Inferior parietal cortex (tissue), 1 donor: ENCODE measurements at regions not wholly inside any gene's neighbourhood (a gene's known extent, or its start where the extent isn't known, plus 50 kb on each side); places are given as distances from the start of the nearest gene placed in this dataset.
"Not testable (repeated sequence)": the region's sequence is repeated elsewhere in the genome, so short reads cannot be mapped to it uniquely, and the experiment has no call there.

Experiments
- DNase-seq: peaks from one replicate; pipeline ENCODE4 v3.0.0-alpha.2; 2016; ENCODE audit errors: extremely low spot score

DNA sequence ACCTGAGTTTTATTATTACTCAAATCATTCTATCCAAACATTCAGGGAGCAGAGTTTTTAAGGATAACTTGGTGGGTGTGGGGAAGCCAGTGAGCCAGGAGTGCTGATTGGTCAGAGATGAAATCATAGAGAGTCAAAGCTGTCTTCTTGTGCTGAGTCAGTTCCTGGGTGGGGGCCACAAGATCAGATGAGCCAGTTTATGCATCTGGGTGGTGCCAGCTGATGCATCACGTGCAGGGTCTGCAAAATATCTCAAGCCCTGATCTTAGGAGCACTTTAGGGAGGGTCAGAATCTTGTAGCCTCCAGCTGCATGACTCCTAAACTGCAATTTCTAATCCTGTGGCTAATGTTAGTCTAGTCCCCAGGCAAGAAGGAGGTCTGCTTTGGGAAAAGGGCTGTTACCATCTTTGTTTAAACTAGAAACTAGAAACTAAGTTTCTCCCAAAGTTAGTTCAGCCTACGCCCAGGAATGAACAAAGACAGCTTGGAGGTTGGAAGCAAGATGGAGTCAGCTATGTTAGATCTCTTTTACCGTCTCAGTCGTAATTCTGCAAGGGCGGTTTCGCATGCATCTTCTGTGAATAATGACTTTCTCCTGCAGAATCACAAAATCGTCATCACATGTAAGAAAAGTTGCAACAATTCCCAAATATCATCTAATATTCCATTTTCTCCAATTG lies 97.5 kb downstream of the ZNF664 start:
- not testable (repeated sequence) for DNase-seq

DNA sequence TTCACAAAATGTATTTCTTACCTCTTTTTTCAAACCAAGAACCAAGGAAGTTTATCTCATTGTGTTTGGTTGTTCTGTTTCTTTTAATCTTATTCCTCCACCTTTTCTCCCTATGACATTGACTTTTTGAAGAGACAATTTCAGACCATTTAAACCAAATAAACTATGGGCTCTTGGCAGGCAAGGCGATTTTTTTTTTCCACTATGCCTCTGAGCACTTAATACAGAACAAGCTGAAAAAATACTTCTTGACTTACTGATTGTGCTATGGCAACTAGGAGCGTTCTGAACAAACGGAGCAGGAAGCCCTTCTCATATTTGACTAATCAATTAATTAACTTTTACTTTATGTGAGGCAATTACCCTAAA lies 98.0 kb downstream of the ZNF664 start:
- no peak for DNase-seq

DNA sequence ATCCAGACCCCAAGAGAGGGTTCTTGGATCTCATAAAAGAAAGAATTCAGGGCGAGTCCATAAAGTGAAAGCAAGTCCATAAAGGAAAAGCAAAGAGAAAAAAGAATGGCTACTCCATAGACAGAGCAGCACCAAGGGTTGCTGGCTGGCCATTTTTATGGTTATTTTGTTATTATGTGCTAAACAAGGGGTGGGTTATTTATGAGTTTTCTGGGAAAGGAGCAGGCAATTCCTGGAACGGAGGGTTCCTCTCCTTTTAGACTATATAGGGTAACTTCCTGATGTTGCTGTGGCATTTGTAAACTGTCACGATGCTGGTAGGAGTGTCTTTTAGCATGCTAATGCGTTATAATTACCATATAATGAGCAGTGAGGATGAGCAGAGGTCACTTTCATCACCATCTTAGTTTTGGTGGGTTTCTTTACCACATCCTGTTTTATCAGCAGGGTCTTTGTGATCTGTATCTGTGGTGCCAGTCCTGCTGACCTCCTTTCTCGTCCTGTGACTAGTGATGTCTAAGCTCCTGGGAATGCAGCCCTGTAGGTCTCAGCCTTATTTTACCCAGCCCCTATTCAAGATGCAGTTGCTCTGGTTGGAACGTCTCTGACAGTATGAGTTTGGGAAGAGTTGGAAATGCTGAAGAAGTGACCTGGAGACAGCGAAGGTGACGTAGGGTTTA lies 100.5 kb downstream of the ZNF664 start:
- DNase-seq, result no peak

DNA sequence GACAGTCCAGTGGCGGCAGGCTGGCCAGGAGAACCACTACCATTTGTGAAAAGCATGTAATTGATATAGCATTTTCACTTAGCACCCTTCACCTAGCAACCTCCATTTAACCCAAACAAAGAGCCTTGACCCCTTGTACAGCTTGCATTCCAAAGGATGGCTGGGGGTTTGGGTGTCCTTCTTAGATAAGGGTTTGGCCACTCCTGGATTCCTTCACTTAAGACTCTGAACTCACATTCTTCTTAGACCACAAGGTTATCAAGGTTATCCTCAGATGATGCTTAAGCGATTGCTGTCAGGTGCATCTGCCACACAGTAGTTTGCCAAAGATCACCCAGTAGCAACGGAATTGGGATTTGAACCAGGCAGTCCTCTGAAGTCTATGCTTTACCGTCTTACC lies 102.8 kb downstream of the ZNF664 start:
- no peak for DNase-seq

DNA sequence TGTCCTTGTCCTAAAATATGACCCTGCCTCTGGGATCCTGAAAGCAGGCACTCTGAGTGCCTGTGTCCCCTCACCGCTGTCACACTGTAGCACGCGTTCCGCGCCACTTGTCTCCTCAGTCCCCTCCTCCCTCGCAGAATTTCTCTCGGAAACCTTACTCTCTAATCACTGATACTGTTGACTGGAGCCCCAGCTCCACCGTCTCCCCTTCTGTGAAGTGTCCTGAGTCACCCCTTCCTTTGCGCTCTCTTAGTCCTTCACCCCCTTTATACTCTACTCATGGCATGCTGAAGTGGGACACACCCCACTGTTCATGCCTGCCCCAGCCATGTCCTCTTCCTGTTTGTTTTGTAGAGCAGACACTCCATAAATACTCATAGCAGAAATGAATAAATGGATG lies 104.7 kb downstream of the ZNF664 start:
- no peak for DNase-seq

DNA sequence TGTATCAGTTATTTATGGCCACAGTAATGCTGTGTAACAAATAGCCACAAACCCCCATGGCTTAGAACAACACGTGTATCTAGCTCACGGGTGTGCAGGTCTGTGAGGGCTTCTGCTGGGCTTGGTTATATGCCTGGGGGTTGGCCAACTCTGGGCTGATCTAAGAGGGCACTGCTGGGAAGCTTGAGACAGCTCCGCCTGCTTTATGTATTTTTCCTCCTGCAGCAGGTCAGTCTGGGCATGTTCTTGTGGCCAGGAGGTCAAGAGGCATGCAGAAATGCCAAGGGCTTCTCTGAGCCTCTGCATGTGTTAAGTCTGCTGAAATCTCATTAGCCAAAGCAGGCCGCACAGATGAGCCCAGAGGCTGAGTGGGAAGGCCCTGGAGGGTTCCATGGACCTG lies 105.8 kb downstream of the ZNF664 start:
- no peak for DNase-seq

DNA sequence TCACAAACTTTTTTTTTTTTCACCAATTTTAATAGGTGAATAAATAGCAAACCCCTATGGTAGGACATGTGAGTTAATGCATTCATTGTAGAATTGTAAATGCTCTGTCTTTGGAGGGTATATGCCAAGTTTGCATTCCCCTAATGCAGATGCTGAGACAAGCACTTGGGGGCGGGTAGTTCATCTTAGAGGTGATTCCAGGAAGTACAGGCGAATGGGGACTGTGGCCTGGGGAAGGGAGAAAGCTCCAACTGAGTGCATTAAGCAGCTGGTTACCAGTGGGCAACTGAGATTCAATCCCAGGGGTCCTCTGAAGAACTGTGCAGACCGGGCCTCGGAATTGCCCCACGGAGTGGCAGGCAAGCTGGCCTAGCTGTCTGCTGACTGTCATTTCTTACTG lies 107.6 kb downstream of the ZNF664 start:
- no peak for DNase-seq

DNA sequence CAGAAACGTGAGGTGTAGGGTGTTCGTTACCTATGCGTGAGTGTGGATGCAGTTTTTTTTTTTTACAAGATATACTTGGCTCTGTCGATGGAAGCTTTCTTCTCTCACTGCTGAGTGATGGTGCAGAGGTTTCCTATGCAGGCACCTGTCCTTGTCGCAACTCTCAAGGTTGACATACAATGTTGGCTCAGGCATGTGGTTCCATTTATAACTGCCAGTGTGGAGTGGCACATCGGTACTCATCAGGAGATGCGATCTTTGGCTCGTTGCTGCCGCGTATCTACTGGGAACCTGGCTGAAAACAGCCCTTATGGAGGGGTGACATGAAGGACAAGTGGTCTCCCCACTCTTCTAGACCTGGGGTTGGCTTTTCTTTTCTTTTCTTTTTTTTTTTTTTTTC lies 109.0 kb downstream of the ZNF664 start:
- no peak for DNase-seq

DNA sequence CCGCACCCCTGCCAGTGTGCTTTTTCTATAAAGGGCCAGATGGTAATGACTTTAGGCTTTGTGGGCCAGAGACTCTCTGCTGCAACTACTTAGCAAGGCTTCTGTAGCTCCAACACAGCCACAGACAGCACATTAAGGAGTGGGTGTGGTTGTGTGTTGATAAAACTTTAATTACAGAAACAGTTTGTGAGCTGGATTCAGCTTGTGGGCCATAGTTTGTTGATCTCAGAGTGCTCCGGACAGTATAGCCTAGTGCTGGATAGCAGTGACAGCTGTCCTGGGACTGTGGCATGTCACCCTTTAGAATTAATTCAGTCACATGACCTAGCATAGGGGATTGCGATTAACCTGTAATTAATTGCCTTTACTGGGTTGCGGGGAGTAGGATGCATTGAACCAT lies 109.7 kb downstream of the ZNF664 start:
- DNase-seq, result no peak

DNA sequence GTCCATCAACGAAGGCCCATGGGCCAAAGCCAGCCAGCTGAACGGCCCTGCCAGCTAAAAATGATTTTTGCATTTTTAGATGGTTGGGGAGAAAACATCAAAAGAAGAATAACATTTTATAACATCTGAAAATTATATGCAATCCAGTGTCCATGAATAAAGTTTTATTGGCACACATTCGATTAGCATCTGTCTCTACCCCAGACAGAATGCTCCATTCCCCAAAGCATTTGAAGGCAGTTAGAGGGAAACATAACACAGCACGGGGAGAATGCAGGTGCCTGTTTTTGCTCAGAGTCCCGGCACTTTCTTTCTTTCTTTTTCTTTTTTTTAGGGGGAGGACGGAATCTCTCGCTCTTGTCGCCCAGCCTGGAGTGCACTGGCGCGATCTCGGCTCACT lies 110.7 kb downstream of the ZNF664 start:
- DNase-seq, result no peak

DNA sequence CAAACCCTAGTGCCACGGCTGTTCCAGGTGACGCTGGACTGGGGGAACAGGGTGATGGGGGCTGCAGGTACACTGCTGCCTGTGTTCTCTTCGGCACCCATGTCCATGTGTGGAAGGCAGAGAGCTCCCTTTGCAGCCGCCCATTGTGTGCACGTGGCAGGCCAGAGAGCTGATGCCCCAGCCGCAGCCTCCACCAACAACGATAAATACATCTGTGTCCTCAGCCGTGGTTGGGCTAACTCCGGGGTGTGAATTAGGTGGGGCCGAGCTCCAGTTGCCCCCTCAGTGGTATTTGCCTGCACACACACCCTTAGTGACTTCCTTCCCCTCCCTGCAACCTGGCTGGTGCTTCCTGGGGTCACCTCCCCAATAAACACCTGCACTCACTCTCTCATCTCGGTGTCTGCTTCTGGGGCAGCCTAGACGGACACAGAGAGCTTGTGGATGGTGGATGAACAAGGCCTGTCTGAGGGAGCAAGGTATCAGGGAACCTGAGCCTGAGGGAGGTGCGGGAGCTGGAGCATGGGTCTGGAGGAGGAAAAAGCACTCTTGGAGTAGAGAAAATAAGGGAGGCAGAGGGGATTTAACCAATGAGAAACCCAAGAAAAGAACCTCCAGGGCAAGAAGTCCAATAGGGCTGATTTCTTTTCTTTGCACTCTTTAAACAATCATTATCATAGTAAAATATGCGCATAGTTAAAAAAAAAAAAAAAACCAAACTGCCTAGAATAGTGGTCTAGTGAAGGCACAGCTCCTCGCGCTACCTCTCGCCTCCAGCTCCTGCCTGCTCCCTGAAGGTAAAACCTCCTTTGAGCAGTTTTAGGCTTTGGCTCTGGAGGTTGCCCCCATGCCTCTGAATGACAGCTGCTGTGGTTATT lies 112.6 kb downstream of the ZNF664 start:
- DNase-seq, result no peak

DNA sequence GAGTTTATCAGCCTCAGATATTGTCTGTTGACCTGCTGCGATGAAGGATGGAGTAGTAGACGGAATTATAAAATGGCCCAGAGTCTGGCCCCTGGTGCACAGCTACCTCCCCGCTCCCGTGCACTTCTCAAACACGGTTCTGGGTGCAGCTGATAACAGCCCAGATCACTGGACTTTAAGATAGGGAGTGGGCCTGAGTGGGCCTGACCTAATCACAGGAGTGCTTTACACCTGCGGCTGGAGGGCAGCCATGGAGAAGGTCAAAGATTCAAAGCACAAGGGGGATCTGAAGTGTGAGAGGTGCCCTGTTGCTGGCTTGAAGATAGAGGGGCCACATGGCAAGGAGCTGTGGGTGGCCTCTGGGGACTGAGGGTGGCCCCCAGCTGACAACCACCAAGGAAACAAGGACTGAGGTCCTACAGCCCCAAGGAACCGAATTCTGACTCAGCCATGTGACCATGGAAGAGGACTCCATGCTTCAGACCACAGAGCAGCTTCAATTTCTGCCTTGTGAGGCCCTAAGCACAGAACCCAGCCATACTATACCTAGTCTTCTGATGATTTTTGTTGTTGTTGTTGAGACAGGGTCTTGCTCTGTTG lies 113.4 kb downstream of the ZNF664 start:
- no peak for DNase-seq

DNA sequence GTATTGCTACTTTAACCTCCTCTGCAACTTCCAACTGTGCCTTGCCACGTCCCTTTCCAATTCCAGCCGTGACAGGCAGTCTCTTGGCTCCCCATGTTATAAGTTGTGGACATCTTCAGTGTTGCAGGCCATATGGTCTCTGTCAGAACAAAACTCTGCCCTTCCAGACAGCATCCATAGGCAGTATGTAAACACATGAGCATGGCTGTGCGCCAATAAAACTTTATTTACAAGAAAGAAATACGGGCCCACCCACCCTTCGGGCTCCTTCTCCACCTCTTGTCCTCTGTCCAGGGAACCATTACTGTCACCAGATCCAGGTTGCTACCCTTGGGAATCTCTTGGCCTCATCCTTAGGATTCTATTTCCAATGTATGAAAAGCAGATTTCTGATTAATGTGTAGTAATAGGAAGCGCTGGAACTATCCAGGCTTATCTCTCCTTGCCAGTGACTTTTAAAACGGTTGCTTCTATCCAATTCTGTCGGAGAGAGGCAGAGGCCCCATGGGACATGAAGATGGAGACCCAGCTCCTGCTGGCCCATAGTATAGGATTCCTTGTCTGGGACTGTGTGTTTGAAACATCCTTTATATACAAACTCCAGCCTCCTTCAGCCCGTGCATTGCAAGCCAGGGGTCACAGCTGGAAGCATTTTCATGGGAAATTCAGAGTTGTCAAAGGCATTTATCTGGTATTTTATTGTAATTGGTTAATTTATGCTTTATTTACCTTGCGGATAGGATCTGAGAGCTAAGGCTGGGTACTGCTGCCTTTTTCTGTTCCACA lies 114.4 kb downstream of the ZNF664 start:
- DNase-seq, result no peak

DNA sequence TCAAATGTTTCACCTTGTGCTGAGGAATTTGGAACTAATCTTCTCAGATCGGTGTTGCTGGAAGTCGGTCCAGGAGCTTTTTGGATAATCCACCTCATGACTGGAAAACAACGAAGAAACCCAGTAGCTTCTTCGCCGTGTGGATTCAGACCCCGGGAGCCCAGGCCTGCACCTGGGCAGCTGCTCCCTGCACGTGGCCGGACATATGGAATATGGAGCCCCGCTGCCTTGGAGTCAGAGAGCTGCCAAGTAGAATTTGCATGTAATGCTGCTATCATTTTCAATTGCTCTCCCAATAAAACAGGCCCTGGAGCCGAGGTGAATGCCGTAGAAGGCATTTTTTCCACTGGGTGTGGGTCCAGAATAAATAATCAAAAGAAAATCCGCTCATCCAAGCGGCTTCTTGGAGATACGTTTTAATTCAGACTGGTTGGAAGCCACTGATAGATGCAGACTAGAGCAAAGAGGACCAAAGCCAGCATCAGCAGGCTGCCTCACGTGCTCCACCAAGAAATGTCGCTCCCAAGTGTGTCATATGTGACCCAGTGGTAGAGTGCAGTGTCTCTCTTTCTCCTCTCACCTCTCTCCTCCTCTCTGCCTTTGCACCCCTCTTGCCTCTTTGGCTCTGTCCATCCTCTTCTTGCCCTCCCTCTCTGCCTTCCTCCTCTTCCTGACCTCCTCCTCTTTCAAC lies 115.3 kb downstream of the ZNF664 start:
- no peak for DNase-seq

DNA sequence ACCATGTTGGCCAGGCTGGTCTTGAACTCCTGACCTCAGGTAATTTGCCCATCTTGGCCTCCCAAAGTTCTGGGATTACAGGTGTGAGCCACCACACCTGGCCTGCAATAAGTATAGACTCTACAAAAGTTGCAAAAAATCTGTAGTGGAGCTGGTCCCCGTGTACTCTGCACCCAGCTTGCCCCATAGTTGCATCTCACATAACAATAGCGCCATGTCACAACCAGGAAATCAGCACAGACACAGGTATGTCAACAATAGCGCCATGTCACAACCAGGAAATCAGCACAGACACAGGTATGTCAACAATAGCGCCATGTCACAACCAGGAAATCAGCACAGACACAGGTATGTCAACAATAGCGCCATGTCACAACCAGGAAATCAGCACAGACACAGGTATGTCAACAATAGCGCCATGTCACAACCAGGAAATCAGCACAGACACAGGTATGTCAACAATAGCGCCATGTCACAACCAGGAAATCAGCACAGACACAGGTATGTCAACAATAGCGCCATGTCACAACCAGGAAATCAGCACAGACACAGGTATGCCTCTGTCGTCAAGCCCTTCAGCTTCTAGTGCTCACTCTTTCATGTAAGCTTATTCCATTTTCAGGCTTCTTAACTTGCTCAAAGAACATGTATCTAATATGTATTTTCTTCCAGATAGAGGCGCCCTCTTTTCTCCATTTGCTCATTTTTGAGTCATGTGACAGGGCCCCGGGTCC lies 116.3 kb downstream of the ZNF664 start:
- not testable (repeated sequence) for DNase-seq

DNA sequence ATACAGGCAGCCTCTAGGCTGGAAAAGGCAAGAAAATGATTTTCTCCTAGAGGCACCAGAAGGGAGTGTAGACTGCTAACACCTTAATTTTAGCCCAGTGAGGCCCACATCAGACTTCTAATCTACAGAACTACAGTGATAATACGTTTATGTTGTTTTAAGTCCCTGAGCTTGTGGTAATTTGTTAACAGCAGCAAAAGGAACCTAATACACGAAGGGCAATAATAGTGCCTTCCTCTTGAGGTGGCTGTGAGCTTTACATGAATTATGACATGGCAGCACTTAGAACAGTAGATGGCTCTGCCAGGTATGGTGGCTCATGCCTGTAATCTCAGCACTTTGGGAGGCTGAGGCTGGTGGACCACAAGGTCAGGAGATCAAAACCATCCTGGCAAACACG lies 118.8 kb downstream of the ZNF664 start:
- no peak for DNase-seq

DNA sequence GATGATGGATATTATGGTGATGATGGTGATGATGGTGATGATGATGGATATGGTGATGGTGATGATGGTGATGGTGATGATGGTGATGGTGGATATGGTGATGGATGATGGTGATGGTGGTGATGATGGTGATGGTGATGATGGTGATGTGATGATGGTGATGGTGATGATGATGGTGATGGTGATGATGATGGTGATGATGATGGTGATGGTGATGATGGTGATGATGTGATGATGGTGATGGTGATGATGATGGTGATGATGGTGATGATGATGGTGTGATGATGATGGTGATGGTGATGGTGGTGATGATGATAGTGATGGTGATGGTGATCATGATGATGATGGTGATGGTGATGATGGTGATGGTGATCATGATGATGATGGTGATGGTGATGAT lies 119.5 kb downstream of the ZNF664 start:
- DNase-seq, result not testable (repeated sequence)

DNA sequence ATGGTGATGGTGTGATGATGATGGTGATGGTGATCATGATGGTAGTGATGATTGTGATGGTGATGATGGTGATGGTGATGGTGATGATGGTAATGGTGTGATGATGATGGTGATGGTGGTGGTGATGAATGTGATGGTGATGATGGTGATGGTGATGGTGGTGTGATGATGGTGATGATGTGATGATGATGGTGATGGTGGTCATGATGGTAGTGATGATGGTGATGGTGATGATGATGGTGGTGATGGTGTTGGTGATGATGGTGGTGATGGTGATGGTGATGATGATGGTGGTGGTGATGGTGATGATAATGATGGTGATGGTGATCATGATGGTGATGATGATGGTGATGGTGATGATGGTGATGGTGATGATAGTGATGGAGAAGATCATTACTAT lies 120.3 kb downstream of the ZNF664 start:
- no peak for DNase-seq

DNA sequence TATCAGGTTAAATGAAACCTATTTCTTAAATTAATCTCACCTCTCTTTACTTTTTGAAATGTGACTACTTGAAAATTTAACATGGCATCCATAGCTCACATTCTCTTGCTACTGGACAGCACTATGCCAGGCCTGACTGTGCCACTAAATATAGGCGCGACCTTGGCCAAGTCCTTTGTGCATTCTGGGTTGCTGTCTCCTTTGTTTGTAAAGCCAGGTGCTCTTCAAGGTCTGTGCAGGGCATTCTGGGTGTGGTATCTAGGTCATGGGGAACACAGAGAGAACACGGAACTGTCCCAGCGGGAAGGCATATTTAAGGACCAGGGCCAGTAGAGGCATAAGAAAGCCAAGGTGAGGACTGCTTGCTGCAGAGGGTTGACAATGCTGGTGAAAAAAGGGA lies 121.2 kb downstream of the ZNF664 start:
- DNase-seq, result no peak

DNA sequence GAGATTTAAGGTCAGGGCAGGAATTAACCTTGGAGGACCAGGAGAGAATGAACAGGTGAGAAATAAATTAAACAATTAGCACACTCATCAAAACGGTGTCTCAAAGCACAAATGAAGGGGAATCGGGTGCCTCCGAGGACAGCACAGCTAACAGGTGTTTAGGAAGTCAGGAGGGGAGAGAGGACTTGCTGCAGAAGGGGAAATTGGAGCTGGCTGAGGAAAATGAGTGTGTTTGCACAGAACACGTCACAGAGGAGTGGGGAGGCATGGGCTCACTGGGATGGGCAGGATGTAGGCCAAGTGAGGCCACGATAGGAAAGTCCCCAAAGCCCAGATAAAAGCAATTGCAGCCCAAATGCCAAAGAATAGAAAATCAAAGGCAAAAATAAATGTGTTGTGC lies 121.7 kb downstream of the ZNF664 start:
- DNase-seq, result no peak
